GM10266 (cell line): ENCODE measurements at regions not wholly inside any gene's neighbourhood (a gene's known extent, or its start where the extent isn't known, plus 50 kb on each side); places are given as distances from the start of the nearest gene placed in this dataset.

Source experiments
- DNase-seq: peaks from one replicate; pipeline ENCODE4 v3.0.0; 2012; ENCODE audit errors: extremely low spot score
- CTCF ChIP-seq: IDR thresholded peaks from 2 replicates; pipeline ENCODE4 v1.5.1; 2012; ENCODE audit warnings: mild to moderate bottlenecking, low read depth; ENCODE audit not compliant: control insufficient read depth, insufficient read depth; ENCODE audit errors: missing control alignments

- no peak for TF ChIP-seq CTCF
- DNase-seq: no peak
These were observed 360.3 kb upstream of the NOCT start for GRCh38 chr4:138655286-138655685.

- TF ChIP-seq CTCF: no peak
- DNase-seq: no peak
These were observed 364.6 kb upstream of the NOCT start for GRCh38 chr4:138650929-138651448.

GRCh38 chr4:138650495-138650894 is 365.1 kb upstream of the NOCT start:
- no peak for DNase-seq
- no peak for TF ChIP-seq CTCF

GRCh38 chr4:138647433-138647832 is 368.1 kb upstream of the NOCT start:
- no peak for DNase-seq
- no peak for TF ChIP-seq CTCF

- TF ChIP-seq CTCF: no peak
- no peak for DNase-seq
These were observed 369.2 kb upstream of the NOCT start for GRCh38 chr4:138646383-138646782.

GRCh38 chr4:138645289-138645688 is 370.3 kb upstream of the NOCT start:
- no peak for TF ChIP-seq CTCF
- no peak for DNase-seq

- DNase-seq: no peak
- TF ChIP-seq CTCF: no peak
These were observed 371.3 kb upstream of the NOCT start for GRCh38 chr4:138644322-138644721.
